Ectodermal cell (in vitro differentiated cells): ENCODE measurements at regions not wholly inside any gene's neighbourhood (a gene's known extent, or its start where the extent isn't known, plus 50 kb on each side); places are given as distances from the start of the nearest gene placed in this dataset.
"Not testable (repeated sequence)": the region's sequence is repeated elsewhere in the genome, so short reads cannot be mapped to it uniquely, and the experiment has no call there.

Source experiments
- H3K27ac ChIP-seq: 2 replicates; pipeline ENCODE4 v1.7.0; 2013; ENCODE audit warnings: mild to moderate bottlenecking, low read depth, low read length; ENCODE audit not compliant: insufficient read depth, poor library complexity, severe bottlenecking
- H3K27me3 ChIP-seq: 2 replicates; pipeline ENCODE4 v1.7.0; 2013; ENCODE audit warnings: mild to moderate bottlenecking, low read length; ENCODE audit not compliant: insufficient read depth, control insufficient read depth, poor library complexity, severe bottlenecking
- H3K36me3 ChIP-seq: one replicate; pipeline ENCODE4 v1.7.0; 2013; ENCODE audit warnings: low read length; ENCODE audit not compliant: control insufficient read depth, insufficient read depth
- H3K4me1 ChIP-seq: one replicate; pipeline ENCODE4 v1.7.0; 2013; ENCODE audit warnings: low read length; ENCODE audit not compliant: control insufficient read depth, insufficient read depth
- H3K4me3 ChIP-seq: 2 replicates; pipeline ENCODE4 v1.7.0; 2013; ENCODE audit warnings: low read depth, low read length, control low read depth; ENCODE audit not compliant: insufficient read depth
- H3K9me3 ChIP-seq: 2 replicates; pipeline ENCODE4 v1.7.0; 2013; ENCODE audit warnings: mild to moderate bottlenecking, low read length, moderate library complexity; ENCODE audit not compliant: control insufficient read depth
- WGBS, 2 experiments: methylation state at CpG; one replicate each; pipeline ENCODE4 v1.1.7; 2013; ENCODE audit warnings: missing lambda C conversion rate in 2 of 2; 5-methylcytosine and 5-hydroxymethylcytosine counted together

- no peaks in the 10 kb centered on the region for H3K4me1 ChIP-seq
- H3K9me3 ChIP-seq, result no peaks in the 10 kb centered on the region
- no peaks in the 10 kb centered on the region for H3K36me3 ChIP-seq
- 93 to 94% methylated on average over 4 of the region's 4 CpGs for WGBS, 2 experiments
- H3K27ac ChIP-seq, result no peak overlapping the region
- no peak overlapping the region for H3K4me3 ChIP-seq
- no peaks in the 10 kb centered on the region for H3K27me3 ChIP-seq
Measured at GRCh38 chr12:111259231-111259630, 109.7 kb downstream of the PHETA1 start.

- not testable (repeated sequence) for H3K4me1 ChIP-seq, H3K27ac ChIP-seq, H3K27me3 ChIP-seq, H3K9me3 ChIP-seq, H3K4me3 ChIP-seq, H3K36me3 ChIP-seq
- 95 to 96% methylated on average over 10 of the region's 10 CpGs for WGBS, 2 experiments
Measured at GRCh38 chr12:111258081-111258480, 110.8 kb downstream of the PHETA1 start.

- no peaks in the 10 kb centered on the region for H3K36me3 ChIP-seq
- no peak overlapping the region for H3K27ac ChIP-seq
- H3K4me1 ChIP-seq, result no peaks in the 10 kb centered on the region
- H3K9me3 ChIP-seq, result no peaks in the 10 kb centered on the region
- H3K4me3 ChIP-seq, result no peak overlapping the region
- no peaks in the 10 kb centered on the region for H3K27me3 ChIP-seq
Measured at GRCh38 chr12:111257435-111257902, 111.4 kb downstream of the PHETA1 start.

GRCh38 chr12:111256629-111257434 lies 112.1 kb downstream of the PHETA1 start:
- Histone ChIP-seq H3K27ac (no peak overlapping the region), H3K4me3 (no peak overlapping the region), H3K36me3 (no peaks in the 10 kb centered on the region), H3K9me3 (no peaks in the 10 kb centered on the region), H3K4me1 (no peaks in the 10 kb centered on the region), H3K27me3 (no peaks in the 10 kb centered on the region)
- WGBS, 2 experiments, result 83 to 85% methylated on average over 10 of the region's 10 CpGs

GRCh38 chr12:111255261-111255660 lies 113.6 kb downstream of the PHETA1 start:
- no peaks in the 10 kb centered on the region for H3K27me3 ChIP-seq
- peaks cover 2% of the 10 kb centered on the region for H3K4me1 ChIP-seq
- H3K36me3 ChIP-seq, result no peaks in the 10 kb centered on the region
- 88 to 89% methylated on average over 7 of the region's 7 CpGs for WGBS, 2 experiments
- H3K4me3 ChIP-seq, result no peak overlapping the region
- H3K27ac ChIP-seq, result no peak overlapping the region
- H3K9me3 ChIP-seq, result no peaks in the 10 kb centered on the region

- H3K9me3 ChIP-seq, result no peaks in the 10 kb centered on the region
- peaks cover 7% of the 10 kb centered on the region for H3K4me1 ChIP-seq
- no peaks in the 10 kb centered on the region for H3K36me3 ChIP-seq
- no peaks in the 10 kb centered on the region for H3K27me3 ChIP-seq
- no peak overlapping the region for H3K27ac ChIP-seq
- no peak overlapping the region for H3K4me3 ChIP-seq
- WGBS, 2 experiments, result 82 to 90% methylated on average over 3 of the region's 3 CpGs
Measured at GRCh38 chr12:111254106-111254505, 114.8 kb downstream of the PHETA1 start.

GRCh38 chr12:111253213-111253612 lies 115.7 kb downstream of the PHETA1 start:
- H3K27me3 ChIP-seq, result no peaks in the 10 kb centered on the region
- no peaks in the 10 kb centered on the region for H3K36me3 ChIP-seq
- H3K9me3 ChIP-seq, result no peaks in the 10 kb centered on the region
- H3K27ac ChIP-seq, result no peak overlapping the region
- no peak overlapping the region for H3K4me3 ChIP-seq
- WGBS, 2 experiments, result 89 to 91% methylated on average over 12 of the region's 12 CpGs
- H3K4me1 ChIP-seq, result peaks cover 12% of the 10 kb centered on the region

GRCh38 chr12:111251787-111252186 lies 117.1 kb downstream of the PHETA1 start:
- Histone ChIP-seq H3K4me3 (no peak overlapping the region), H3K27ac (no peak overlapping the region), H3K27me3 (no peaks in the 10 kb centered on the region), H3K36me3 (no peaks in the 10 kb centered on the region), H3K9me3 (no peaks in the 10 kb centered on the region), H3K4me1 (peaks cover 12% of the 10 kb centered on the region)
- 92 to 93% methylated on average over 7 of the region's 7 CpGs for WGBS, 2 experiments

- Histone ChIP-seq H3K9me3 (no peaks in the 10 kb centered on the region), H3K27me3 (no peaks in the 10 kb centered on the region), H3K4me3 (no peak overlapping the region), H3K4me1 (peaks cover 12% of the 10 kb centered on the region), H3K36me3 (no peaks in the 10 kb centered on the region), H3K27ac (no peak overlapping the region)
- 90 to 93% methylated on average over 13 to 14 of the region's 14 CpGs for WGBS, 2 experiments
Measured at GRCh38 chr12:111251058-111251730, 117.7 kb downstream of the PHETA1 start.

- H3K4me3 ChIP-seq, result no peak overlapping the region
- H3K4me1 ChIP-seq, result peaks cover 12% of the 10 kb centered on the region
- 88% methylated on average over 11 of the region's 11 CpGs for WGBS, 2 experiments
- H3K27ac ChIP-seq, result no peak overlapping the region
- no peaks in the 10 kb centered on the region for H3K36me3 ChIP-seq
- no peaks in the 10 kb centered on the region for H3K9me3 ChIP-seq
- no peaks in the 10 kb centered on the region for H3K27me3 ChIP-seq
Measured at GRCh38 chr12:111250251-111250881, 118.5 kb downstream of the PHETA1 start.
